ENCODE measurements at regions not wholly inside any gene's neighbourhood (a gene's known extent, or its start where the extent isn't known, plus 50 kb on each side); places are given as distances from the start of the nearest gene placed in this dataset.

DNA sequence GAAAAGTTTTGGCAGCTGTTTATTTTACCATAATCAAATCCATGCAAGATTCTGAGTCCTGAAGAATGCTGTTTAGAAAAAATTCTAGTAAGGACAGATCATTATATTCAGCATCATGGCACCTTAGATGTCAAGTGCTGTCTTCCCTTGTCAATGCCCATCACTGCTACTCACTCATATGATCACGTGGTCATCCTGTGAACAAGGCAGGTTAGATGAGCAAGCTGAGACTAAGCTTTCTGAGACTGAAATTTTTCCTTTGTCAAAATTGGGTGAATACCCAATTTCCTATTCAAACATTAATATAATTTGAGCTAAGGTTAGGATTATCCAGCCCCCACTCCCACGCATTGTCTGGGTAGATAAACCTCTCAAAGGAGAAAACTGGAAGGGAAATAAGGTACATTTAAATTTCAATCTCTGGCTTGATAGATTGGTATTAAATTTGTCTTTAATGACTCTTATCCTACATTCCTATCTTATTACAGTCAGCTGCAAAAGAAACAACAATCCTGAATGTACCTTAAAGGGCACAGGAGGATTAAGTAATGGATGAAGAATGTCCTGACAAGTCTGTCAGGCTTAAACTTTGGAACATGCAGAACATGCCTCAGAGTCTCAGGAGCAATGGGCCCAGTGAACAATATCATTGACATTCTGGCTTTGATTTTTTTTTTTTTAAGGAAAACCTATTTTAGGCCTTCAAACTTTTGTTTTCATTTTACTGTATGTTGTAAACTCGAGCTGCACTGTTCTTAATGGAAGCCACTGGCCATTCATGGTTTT lies 148.7 kb upstream of the RANBP3L start:
- ATAC-seq (no peak), DNase-seq (no peak)
- no peaks in the 10 kb centered on the region for H3K36me3 ChIP-seq
- H3K27me3 ChIP-seq: no peaks in the 10 kb centered on the region
- H3K9me3 ChIP-seq: no peaks in the 10 kb centered on the region
- intact Hi-C loops (cut with DNase I): no loop called here
- TF ChIP-seq CTCF (IDR thresholded peaks at IDR 0.05): no peak
- H3K4me1 ChIP-seq: no peaks in the 10 kb centered on the region
- H3K4me3 ChIP-seq: no peak overlapping the region
- H3K27ac ChIP-seq: no peak overlapping the region

GRCh38 chr5:36452424-36453006 lies 150.8 kb upstream of the RANBP3L start:
- intact Hi-C loops (cut with DNase I): no loop called here
- no peaks in the 10 kb centered on the region for H3K9me3 ChIP-seq
- no peak for TF ChIP-seq CTCF (IDR thresholded peaks at IDR 0.05)
- no peak for DNase-seq
- no peaks in the 10 kb centered on the region for H3K4me1 ChIP-seq
- ATAC-seq: no peak
- no peaks in the 10 kb centered on the region for H3K36me3 ChIP-seq
- no peak overlapping the region for H3K4me3 ChIP-seq
- H3K27me3 ChIP-seq: no peaks in the 10 kb centered on the region
- H3K27ac ChIP-seq: no peak overlapping the region

- ATAC-seq: peak; percentile 55
Measured at GRCh38 chr5:36457511-36458270, 148.7 kb upstream of the SLC1A3 start.

DNA sequence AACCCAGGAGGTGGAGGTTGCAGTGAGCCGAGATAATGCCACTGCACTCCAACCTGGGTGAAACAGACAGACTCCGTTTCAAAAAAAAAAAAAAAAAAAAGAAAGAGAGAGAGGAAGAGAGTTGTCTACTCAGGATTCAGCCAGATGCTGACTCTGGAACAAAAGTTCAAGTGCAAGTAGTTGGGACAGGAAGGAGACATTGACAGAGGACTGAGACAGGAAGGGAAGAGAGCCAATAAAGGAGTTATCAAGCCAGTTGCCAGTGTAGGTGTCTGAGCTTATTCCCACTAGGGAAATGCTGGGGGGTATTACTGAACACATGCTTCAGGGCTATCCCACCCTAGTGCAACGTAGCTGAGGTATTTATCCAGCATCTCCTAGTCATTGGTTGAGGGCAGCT lies 147.7 kb upstream of the SLC1A3 start:
- no peaks in the 10 kb centered on the region for H3K9me3 ChIP-seq
- H3K27me3 ChIP-seq: no peaks in the 10 kb centered on the region
- no peaks in the 10 kb centered on the region for H3K36me3 ChIP-seq
- no peak for TF ChIP-seq CTCF (IDR thresholded peaks at IDR 0.05)
- H3K4me1 ChIP-seq: no peaks in the 10 kb centered on the region
- intact Hi-C loops (cut with DNase I): no loop called here
- no peak overlapping the region for H3K27ac ChIP-seq
- H3K4me3 ChIP-seq: no peak overlapping the region
- ATAC-seq: no peak
- DNase-seq: no peak

More at GRCh38 chr5:36457511-36458270, 148.7 kb upstream of the SLC1A3 start:
- no peak overlapping the region for H3K4me3 ChIP-seq
- no peaks in the 10 kb centered on the region for H3K4me1 ChIP-seq
- H3K36me3 ChIP-seq: no peaks in the 10 kb centered on the region
- DNase-seq: no peak
- H3K27me3 ChIP-seq: no peaks in the 10 kb centered on the region
- H3K9me3 ChIP-seq: no peaks in the 10 kb centered on the region
- intact Hi-C loops (cut with DNase I): no loop called here
- no peak for TF ChIP-seq CTCF (IDR thresholded peaks at IDR 0.05)
- no peak overlapping the region for H3K27ac ChIP-seq

Data from left lung (tissue), 4 donors.